Fibroblast of mammary gland (primary cell): ENCODE measurements at regions not wholly inside any gene's neighbourhood (a gene's known extent, or its start where the extent isn't known, plus 50 kb on each side); places are given as distances from the start of the nearest gene placed in this dataset.

Experiments used
- DNase-seq: peaks from one replicate; pipeline ENCODE4 v3.0.0-alpha.2; 2010; ENCODE audit warnings: low read depth
- H3K4me3 ChIP-seq: 2 replicates; pipeline ENCODE4 v1.5.1; 2011; ENCODE audit warnings: low read depth, mild to moderate bottlenecking, low read length, moderate library complexity; ENCODE audit not compliant: control insufficient read depth
- TF ChIP-seq, protein P1 (sequence below): conservative IDR thresholded peaks from 2 replicates; pipeline ENCODE4 v1.5.1; 2011; ENCODE audit warnings: low read depth, low read length, inconsistent platforms; ENCODE audit not compliant: control insufficient read depth, insufficient read depth

DNA sequence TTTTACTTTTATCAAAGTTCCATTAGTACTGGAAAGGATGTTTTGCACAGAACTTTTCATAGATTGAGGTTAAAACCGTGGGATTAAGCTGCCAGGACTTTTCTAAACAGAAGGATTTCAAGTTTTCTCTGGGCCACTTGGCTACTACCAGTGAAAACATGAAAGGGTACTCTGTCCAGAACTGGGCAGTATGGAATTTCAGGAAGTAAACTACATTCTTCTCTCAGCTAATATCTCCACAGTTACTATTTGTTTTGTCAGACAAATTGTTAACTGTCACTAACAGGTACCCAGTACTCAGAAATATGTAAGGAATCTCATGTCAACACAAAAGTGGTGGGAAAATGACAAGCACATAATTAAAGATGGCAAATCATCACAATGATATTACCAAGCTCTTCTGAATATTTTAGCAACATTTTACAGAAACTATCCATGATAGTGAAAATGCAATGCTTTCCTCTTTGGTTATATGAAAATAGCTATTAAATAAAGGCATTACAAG, 454.4 kb downstream of the C4orf33 start:
- TF ChIP-seq, protein P1, sequence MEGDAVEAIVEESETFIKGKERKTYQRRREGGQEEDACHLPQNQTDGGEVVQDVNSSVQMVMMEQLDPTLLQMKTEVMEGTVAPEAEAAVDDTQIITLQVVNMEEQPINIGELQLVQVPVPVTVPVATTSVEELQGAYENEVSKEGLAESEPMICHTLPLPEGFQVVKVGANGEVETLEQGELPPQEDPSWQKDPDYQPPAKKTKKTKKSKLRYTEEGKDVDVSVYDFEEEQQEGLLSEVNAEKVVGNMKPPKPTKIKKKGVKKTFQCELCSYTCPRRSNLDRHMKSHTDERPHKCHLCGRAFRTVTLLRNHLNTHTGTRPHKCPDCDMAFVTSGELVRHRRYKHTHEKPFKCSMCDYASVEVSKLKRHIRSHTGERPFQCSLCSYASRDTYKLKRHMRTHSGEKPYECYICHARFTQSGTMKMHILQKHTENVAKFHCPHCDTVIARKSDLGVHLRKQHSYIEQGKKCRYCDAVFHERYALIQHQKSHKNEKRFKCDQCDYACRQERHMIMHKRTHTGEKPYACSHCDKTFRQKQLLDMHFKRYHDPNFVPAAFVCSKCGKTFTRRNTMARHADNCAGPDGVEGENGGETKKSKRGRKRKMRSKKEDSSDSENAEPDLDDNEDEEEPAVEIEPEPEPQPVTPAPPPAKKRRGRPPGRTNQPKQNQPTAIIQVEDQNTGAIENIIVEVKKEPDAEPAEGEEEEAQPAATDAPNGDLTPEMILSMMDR, result no peak
- no peak overlapping the region for H3K4me3 ChIP-seq
- no peak for DNase-seq

DNA sequence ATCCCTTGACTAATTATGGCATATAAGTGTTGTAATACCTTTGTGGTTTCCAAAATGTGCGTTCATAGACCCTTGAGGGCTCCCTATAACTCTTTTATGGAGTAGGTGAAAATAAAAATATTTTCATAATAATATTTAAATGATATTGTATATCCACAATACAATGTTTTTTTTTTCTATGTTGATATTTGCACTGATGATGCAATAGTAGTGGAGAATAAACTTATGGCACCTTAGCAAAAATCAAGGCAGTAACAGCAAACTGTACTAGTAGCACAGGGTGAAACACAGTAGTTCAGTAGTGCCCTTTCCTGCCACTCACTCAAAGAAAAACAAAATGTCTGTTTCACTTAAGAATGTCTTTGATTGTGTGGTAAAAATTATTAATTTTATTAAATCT, 465.3 kb downstream of the C4orf33 start:
- no peak overlapping the region for H3K4me3 ChIP-seq
- DNase-seq, result no peak
- TF ChIP-seq, protein P1, result no peak

DNA sequence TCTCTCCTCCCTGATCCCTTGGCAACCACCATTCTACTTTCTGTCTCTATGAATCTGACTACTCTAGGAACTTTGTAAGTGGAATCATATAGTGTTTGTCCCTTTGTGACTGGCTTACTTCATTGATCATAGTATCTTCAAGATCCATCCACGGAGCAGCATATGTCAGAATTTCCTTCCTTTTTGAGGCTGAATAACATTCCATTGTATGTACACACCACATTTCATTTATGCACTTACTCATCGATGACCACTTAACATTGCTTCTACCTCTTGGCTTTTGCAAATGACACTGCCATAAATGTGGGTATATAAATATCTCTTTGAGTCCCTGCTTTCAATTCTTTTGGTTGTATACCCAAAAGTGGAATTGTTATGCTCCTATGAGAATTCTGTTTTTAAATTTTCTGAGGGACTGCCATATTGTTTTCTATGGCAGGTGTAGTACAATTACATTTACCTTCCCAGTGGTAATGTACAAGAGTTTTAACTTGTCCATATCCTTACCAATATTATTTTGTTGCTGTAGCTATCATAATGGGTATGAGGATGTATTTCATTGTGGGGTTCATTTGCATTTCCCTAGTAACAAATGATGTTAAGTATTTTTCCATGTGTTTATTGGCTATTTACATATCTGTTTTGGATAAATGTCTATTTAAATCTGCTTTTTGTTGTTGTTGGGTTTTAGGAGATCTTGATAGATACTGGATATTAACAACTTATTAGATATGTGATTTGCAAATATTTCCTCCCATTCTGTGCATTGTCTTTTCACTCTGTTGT, 466.1 kb downstream of the C4orf33 start:
- no peak overlapping the region for H3K4me3 ChIP-seq
- TF ChIP-seq, protein P1, result no peak
- peak; percentile 43 for DNase-seq

DNA sequence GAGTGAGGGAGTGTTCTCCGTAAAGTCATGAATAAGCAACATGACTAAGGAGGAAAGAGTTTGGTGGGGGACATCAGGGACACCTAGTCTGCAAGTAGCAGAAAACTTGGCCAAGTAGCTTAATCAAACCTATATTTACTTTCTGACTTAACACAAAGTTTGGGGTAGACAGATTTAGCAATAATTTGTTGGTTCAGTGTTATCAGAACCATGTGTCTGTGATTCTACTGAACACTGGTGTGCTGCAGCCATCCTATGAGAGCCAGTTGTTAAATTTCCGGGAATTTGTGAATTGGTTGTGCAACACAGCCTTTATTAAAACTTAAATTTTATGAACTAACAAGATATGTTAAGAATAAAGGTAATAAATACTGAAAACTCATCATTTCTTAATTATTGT, 469.3 kb downstream of the C4orf33 start:
- peak; percentile 4 for DNase-seq
- TF ChIP-seq, protein P1, result no peak
- H3K4me3 ChIP-seq, result no peak overlapping the region

DNA sequence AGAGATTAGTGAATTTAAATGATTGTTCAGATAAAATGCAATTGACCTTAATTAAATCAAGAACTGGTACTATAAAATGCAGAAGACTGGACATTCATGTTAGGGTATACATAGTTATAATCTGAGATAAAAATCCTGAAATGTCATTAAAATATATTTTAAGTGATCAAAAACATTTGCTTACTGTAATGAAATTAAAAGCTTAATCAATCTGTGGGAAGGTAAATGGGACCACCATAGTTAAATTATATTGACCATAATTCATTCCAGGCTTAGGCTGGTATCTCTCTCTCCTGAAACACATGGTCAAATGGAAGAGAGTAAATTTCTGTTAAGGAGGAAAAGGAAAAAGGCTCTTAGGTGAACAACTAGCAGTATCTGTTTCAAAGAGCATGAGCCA, 474.4 kb downstream of the C4orf33 start:
- no peak for DNase-seq
- TF ChIP-seq, protein P1, result no peak
- no peak overlapping the region for H3K4me3 ChIP-seq

DNA sequence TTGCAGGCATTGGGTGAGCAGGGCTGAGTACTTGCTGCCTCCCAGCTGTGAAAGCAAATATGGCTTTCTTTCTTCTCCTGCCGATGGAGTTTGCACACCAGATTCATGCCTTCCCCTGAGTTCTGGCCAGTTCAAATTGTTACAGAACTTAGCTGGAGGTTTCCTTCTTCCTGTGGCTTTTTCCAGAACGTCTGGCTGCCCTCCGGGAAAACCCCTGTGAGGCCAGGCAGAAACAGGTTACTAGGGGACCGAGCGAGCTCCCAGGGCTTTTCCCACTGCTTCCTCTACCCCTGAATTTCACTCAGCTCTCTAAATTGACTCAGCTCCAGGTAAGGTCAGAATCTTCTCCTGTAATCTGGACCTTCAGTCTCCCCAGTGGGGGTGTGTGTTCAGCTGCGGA, 482.4 kb downstream of the C4orf33 start:
- no peak for DNase-seq
- TF ChIP-seq, protein P1, result no peak

More for the DNA sequence above, 482.4 kb downstream of the C4orf33 start:
- H3K4me3 ChIP-seq, result no peak overlapping the region
